T-cell (primary cell): ENCODE measurements at regions not wholly inside any gene's neighbourhood (a gene's known extent, or its start where the extent isn't known, plus 50 kb on each side); places are given as distances from the start of the nearest gene placed in this dataset.
"Not testable (repeated sequence)": the region's sequence is repeated elsewhere in the genome, so short reads cannot be mapped to it uniquely, and the experiment has no call there.

ENCODE experiments used
- ATAC-seq, 4 experiments: fragments of 200-7000 bp in 3 of 4; fragments of 150-1000 bp in 1 of 4; cut with Tn5 transposase; replicated peaks in 1 of 4; 1 replicate in 3 of 4; 2 replicates in 1 of 4; pipeline ENCODE4 v1.10.0; 2021; ENCODE audit warnings: moderate library complexity in 3 of 4, mild to moderate bottlenecking in 2 of 4, moderate number of reproducible peaks in 1 of 4
- CTCF ChIA-PET, 2 donors: fragments of 300-600 bp; sonication (Branson Sonifier 250); formaldehyde crosslinking; loops; one replicate each; lab custom pipeline; 2022; ENCODE audit warnings: antibody characterized with exemption in 2 of 2; lab: Charles Lee
- POLR2A ChIA-PET, 2 donors: fragments of 300-600 bp; sonication (Branson Sonifier 250); formaldehyde crosslinking; loops; one replicate each; lab custom pipeline; 2022; ENCODE audit warnings: antibody characterized with exemption in 2 of 2; lab: Charles Lee
- DNase-seq, 35 experiments: peaks; one replicate each; pipeline versions ENCODE4 v3.0.0 to v3.0.0-alpha.2; 2013 to 2023
- H3K27ac ChIP-seq: one replicate; pipeline ENCODE4 v1.5.1; 2013; ENCODE audit warnings: low read length
- H3K27me3 ChIP-seq, 2 experiments: replicated peaks in 1 of 2; 1 replicate in 1 of 2; 2 replicates in 1 of 2; pipeline versions ENCODE4 v1.6.1 to v1.7.0; 2013; ENCODE audit warnings: low read length in 1 of 2, mixed read lengths in 1 of 2; ENCODE audit not compliant: control insufficient read depth in 2 of 2, insufficient read depth in 2 of 2; ENCODE audit errors: extremely low read depth in 1 of 2
- H3K36me3 ChIP-seq, 2 donors: 1 replicate in 1 of 2; 2 replicates in 1 of 2; pipeline versions ENCODE4 v1.6.1 to v1.7.0; 2013; ENCODE audit warnings: low read length in 1 of 2; ENCODE audit not compliant: control insufficient read depth in 2 of 2, insufficient read depth in 1 of 2; ENCODE audit errors: extremely low read depth in 1 of 2
- H3K4me1 ChIP-seq, 2 experiments: 1 replicate in 1 of 2; 2 replicates in 1 of 2; pipeline versions ENCODE4 v1.6.1 to v1.7.0; 2013; ENCODE audit warnings: low read length in 2 of 2, mixed read lengths in 1 of 2; ENCODE audit not compliant: insufficient read depth in 2 of 2, control insufficient read depth in 1 of 2; ENCODE audit errors: extremely low read depth in 1 of 2
- H3K4me3 ChIP-seq, 2 donors: 1 replicate in 1 of 2; 2 replicates in 1 of 2; pipeline versions ENCODE4 v1.5.1 to v1.7.0; 2013; ENCODE audit warnings: mild to moderate bottlenecking in 2 of 2, low read length in 1 of 2, moderate library complexity in 1 of 2; ENCODE audit not compliant: control insufficient read depth in 1 of 2; ENCODE audit errors: extremely low read depth in 1 of 2
- H3K9me3 ChIP-seq: 2 replicates; pipeline ENCODE4 v1.7.0; 2013
- H3K27ac Mint-ChIP-seq, 2 donors: one replicate each; pipeline ENCODE4 v1.8.0; 2020 to 2021; ENCODE audit warnings: mild to moderate bottlenecking in 2 of 2, mixed read lengths in 2 of 2
- H3K27me3 Mint-ChIP-seq, 2 donors: one replicate each; pipeline ENCODE4 v1.8.0; 2021 to 2022; ENCODE audit warnings: mixed read lengths in 2 of 2
- H3K36me3 Mint-ChIP-seq: one replicate; pipeline ENCODE4 v1.8.0; 2021; ENCODE audit warnings: mixed read lengths
- H3K4me1 Mint-ChIP-seq, 3 donors: one replicate each; pipeline ENCODE4 v1.8.0; 2020 to 2022; ENCODE audit warnings: mixed read lengths in 3 of 3, mild to moderate bottlenecking in 1 of 3
- H3K4me3 Mint-ChIP-seq, 3 donors: one replicate each; pipeline ENCODE4 v1.8.0; 2020 to 2022; ENCODE audit warnings: mild to moderate bottlenecking in 3 of 3, mixed read lengths in 3 of 3, moderate library complexity in 3 of 3
- H3K9me3 Mint-ChIP-seq, 3 donors: one replicate each; pipeline ENCODE4 v1.8.0; 2020 to 2022; ENCODE audit warnings: mixed read lengths in 3 of 3
- WGBS: methylation state at CpG from one replicate; pipeline ENCODE4 v1.1.5; 2013; ENCODE audit warnings: missing lambda C conversion rate; ENCODE audit not compliant: insufficient coverage; 5-methylcytosine and 5-hydroxymethylcytosine counted together

- H3K27me3 ChIP-seq, result no peaks in the 10 kb centered on the region
- no peak overlapping the region for H3K4me3 Mint-ChIP-seq
- no peak for ATAC-seq
Measured at GRCh38 chr3:8166014-8166413, 335.6 kb upstream of the LMCD1 start.

GRCh38 chr3:8170971-8171508 is 330.6 kb upstream of the LMCD1 start:
- Histone ChIP-seq H3K27me3 (no peaks in the 10 kb centered on the region), H3K36me3 (no peaks in the 10 kb centered on the region), H3K4me1 (no peaks in the 10 kb centered on the region), H3K9me3 (no peaks in the 10 kb centered on the region), H3K4me3 (no peak overlapping the region), H3K27ac (no peak overlapping the region)
- no peak for DNase-seq
- Mint-ChIP-seq H3K4me1 (no peaks in the 10 kb centered on the region), H3K9me3 (peaks cover 0 to 7% (median 0%) of the 10 kb centered on the region in 3 donors), H3K4me3 (no peak overlapping the region), H3K27me3 (no peaks in the 10 kb centered on the region), H3K27ac (no peak overlapping the region), H3K36me3 (no peaks in the 10 kb centered on the region)
- no CpG with 5 or more reads among the region's 5 CpGs for WGBS
- CTCF ChIA-PET, result no interaction called here
- POLR2A ChIA-PET, result interaction anchor here (0.6 kb wide), 2 partner anchors 77 to 80 kb away, joined by 3 to 4 read pairs; no protein-coding TSS in a partner anchor
- no peak for ATAC-seq

More at GRCh38 chr3:8166014-8166413, 335.6 kb upstream of the LMCD1 start:
- H3K9me3 Mint-ChIP-seq, result peaks cover 0 to 8% (median 0%) of the 10 kb centered on the region in 3 donors
- no peaks in the 10 kb centered on the region for H3K4me1 ChIP-seq
- H3K9me3 ChIP-seq, result no peaks in the 10 kb centered on the region
- H3K4me1 Mint-ChIP-seq, result no peaks in the 10 kb centered on the region
- no peaks in the 10 kb centered on the region for H3K27me3 Mint-ChIP-seq
- ChIA-PET CTCF (interaction anchor here in 1 of 2 donors (0.6 kb wide), 1 partner anchor 28 kb away, joined by 8 read pairs; no protein-coding TSS in a partner anchor), POLR2A (no interaction called here)
- no peaks in the 10 kb centered on the region for H3K36me3 ChIP-seq
- no peak overlapping the region for H3K27ac Mint-ChIP-seq
- H3K27ac ChIP-seq, result no peak overlapping the region
- DNase-seq, result no peak
- no peaks in the 10 kb centered on the region for H3K36me3 Mint-ChIP-seq
- WGBS, result no CpG with 5 or more reads among the region's 2 CpGs
- no peak overlapping the region for H3K4me3 ChIP-seq

GRCh38 chr3:8173892-8174291 is 327.7 kb upstream of the LMCD1 start:
- CTCF ChIA-PET, result no interaction called here
- H3K27me3 Mint-ChIP-seq, result peaks cover 0 to 16% of the 10 kb centered on the region in 2 donors

GRCh38 chr3:8176759-8177483 is 324.7 kb upstream of the LMCD1 start:
- CTCF ChIA-PET, result interaction anchor here in 1 of 2 donors (0.6 kb wide), 1 partner anchor 16 kb away, joined by 3 read pairs; no protein-coding TSS in a partner anchor
- H3K27me3 ChIP-seq, H3K36me3 Mint-ChIP-seq, H3K4me3 ChIP-seq, ATAC-seq, H3K4me1 ChIP-seq, DNase-seq, H3K27ac Mint-ChIP-seq, POLR2A ChIA-PET, H3K36me3 ChIP-seq, H3K4me3 Mint-ChIP-seq, H3K27ac ChIP-seq, H3K4me1 Mint-ChIP-seq, H3K9me3 ChIP-seq, H3K9me3 Mint-ChIP-seq: not testable (repeated sequence)
- 77% methylated on average over 7 of the region's 10 CpGs for WGBS
- peaks cover 0 to 16% of the 10 kb centered on the region in 2 donors for H3K27me3 Mint-ChIP-seq

More at GRCh38 chr3:8173892-8174291, 327.7 kb upstream of the LMCD1 start:
- no peak overlapping the region for H3K4me3 Mint-ChIP-seq
- H3K27ac Mint-ChIP-seq, result no peak overlapping the region
- Histone ChIP-seq H3K36me3 (no peaks in the 10 kb centered on the region), H3K27ac (no peak overlapping the region), H3K9me3 (no peaks in the 10 kb centered on the region), H3K4me1 (no peaks in the 10 kb centered on the region), H3K4me3 (no peak overlapping the region), H3K27me3 (no peaks in the 10 kb centered on the region)
- ATAC-seq (no peak), DNase-seq (no peak)
- POLR2A ChIA-PET, result no interaction called here
- H3K4me1 Mint-ChIP-seq, result no peaks in the 10 kb centered on the region
- peaks cover 0 to 4% (median 0%) of the 10 kb centered on the region in 3 donors for H3K9me3 Mint-ChIP-seq
- no peaks in the 10 kb centered on the region for H3K36me3 Mint-ChIP-seq
- no CpG with 5 or more reads among the region's 2 CpGs for WGBS

GRCh38 chr3:8178516-8178915 is 323.1 kb upstream of the LMCD1 start:
- H3K4me3 ChIP-seq, H3K36me3 ChIP-seq, H3K4me1 ChIP-seq, DNase-seq, CTCF ChIA-PET, ATAC-seq, H3K9me3 Mint-ChIP-seq, H3K27me3 ChIP-seq, H3K4me3 Mint-ChIP-seq, H3K36me3 Mint-ChIP-seq, POLR2A ChIA-PET, H3K4me1 Mint-ChIP-seq, H3K27ac ChIP-seq, H3K27ac Mint-ChIP-seq, H3K9me3 ChIP-seq: not testable (repeated sequence)
- 78% methylated on average over 4 of the region's 7 CpGs for WGBS
- H3K27me3 Mint-ChIP-seq, result peaks cover 0 to 16% of the 10 kb centered on the region in 2 donors

- no CpG with 5 or more reads among the region's 1 CpG for WGBS
- Histone ChIP-seq H3K27me3 (peaks cover 0 to 2% of the 10 kb centered on the region in 2 experiments), H3K27ac (no peak overlapping the region), H3K4me3 (no peak overlapping the region), H3K4me1 (no peaks in the 10 kb centered on the region), H3K9me3 (no peaks in the 10 kb centered on the region), H3K36me3 (no peaks in the 10 kb centered on the region)
- H3K9me3 Mint-ChIP-seq, result no peaks in the 10 kb centered on the region
- no peak overlapping the region for H3K4me3 Mint-ChIP-seq
- peaks cover 0 to 9% of the 10 kb centered on the region in 2 donors for H3K27me3 Mint-ChIP-seq
- H3K4me1 Mint-ChIP-seq, result no peaks in the 10 kb centered on the region
- ATAC-seq, result no peak
- no peak overlapping the region for H3K27ac Mint-ChIP-seq
- no peak for DNase-seq
- ChIA-PET POLR2A (no interaction called here), CTCF (no interaction called here)
- no peaks in the 10 kb centered on the region for H3K36me3 Mint-ChIP-seq
Measured at GRCh38 chr3:8182904-8183303, 318.7 kb upstream of the LMCD1 start.
